ENCODE measurements at regions not wholly inside any gene's neighbourhood (a gene's known extent, or its start where the extent isn't known, plus 50 kb on each side); places are given as distances from the start of the nearest gene placed in this dataset.

DNA sequence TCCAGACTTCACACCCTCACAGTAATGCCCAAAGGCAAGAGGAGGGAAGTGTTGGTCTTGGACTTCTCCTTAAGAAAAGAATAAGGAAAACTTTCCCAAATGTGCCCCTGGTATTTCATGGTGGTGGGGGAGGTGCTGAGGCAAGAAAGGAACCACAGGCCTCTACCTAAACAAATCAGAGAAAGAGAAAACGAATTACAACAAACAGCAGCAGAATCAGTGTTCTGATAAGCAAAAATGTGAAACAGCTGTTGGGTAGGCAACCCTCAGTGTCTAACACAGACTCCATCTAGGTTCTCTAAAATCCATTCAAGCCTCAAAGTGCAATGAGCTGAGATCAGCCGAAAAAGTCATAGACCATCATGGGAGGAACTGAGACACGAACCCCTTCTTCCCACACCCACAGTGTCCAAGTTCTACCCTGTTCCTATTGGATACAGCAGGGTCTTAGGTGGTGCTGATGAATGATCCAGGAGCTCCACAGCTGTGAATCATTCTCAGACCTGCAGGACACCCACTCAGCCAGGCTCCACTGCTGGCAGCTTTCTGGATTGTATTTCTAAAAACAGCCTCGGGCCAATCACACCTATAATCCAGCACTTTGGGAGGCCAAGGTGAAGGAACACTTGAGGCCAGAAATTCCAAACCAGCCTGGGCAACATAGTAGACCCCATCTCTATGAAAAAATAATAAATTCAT lies 149.1 kb downstream of the PLPP3 start:
- ATAC-seq (ENCODE audit: insufficient read depth, low FRiP score) = no peak

DNA sequence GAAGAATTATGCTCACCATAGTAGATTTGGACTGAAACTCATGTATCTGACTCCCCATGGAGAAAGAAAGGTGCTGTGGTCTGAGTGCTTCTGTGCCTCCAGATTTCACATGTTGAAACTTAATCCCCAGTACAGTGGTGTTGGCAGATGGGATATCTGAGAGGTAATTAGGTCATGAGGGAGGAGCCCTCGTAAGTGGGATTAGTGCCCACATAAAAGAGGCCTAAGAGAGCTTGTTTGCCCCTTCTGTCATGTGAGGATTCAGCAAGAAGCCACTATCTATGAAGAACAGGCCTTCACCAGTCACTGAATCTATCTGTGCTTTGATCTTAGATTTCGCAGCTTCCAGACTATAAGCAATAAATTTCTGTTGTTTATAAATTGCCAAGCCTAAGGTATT lies 150.1 kb downstream of the PLPP3 start:
- no peaks in the 10 kb centered on the region for H3K27me3 ChIP-seq (ENCODE audit: control insufficient read depth in 3 of 3, insufficient read depth in 3 of 3, low read length in 2 of 3)
- no peak for ATAC-seq (ENCODE audit: insufficient read depth, low FRiP score)
- no peak for DNase-seq
- H3K36me3 ChIP-seq (ENCODE audit: control insufficient read depth in 4 of 4, insufficient read depth in 4 of 4, low read length in 4 of 4) = no peaks in the 10 kb centered on the region
- H3K4me3 ChIP-seq = no peak overlapping the region
- no peak overlapping the region for H3K27ac ChIP-seq (ENCODE audit: low read depth in 1 of 2, low read length in 1 of 2)
- H3K9ac ChIP-seq (ENCODE audit: insufficient read depth in 1 of 2, low read length in 2 of 2) = no peak overlapping the region
- no peaks in the 10 kb centered on the region for H3K9me3 ChIP-seq (ENCODE audit: control insufficient read depth in 4 of 4, insufficient read depth in 3 of 4, low read length in 3 of 4)
- TF ChIP-seq, protein P1, sequence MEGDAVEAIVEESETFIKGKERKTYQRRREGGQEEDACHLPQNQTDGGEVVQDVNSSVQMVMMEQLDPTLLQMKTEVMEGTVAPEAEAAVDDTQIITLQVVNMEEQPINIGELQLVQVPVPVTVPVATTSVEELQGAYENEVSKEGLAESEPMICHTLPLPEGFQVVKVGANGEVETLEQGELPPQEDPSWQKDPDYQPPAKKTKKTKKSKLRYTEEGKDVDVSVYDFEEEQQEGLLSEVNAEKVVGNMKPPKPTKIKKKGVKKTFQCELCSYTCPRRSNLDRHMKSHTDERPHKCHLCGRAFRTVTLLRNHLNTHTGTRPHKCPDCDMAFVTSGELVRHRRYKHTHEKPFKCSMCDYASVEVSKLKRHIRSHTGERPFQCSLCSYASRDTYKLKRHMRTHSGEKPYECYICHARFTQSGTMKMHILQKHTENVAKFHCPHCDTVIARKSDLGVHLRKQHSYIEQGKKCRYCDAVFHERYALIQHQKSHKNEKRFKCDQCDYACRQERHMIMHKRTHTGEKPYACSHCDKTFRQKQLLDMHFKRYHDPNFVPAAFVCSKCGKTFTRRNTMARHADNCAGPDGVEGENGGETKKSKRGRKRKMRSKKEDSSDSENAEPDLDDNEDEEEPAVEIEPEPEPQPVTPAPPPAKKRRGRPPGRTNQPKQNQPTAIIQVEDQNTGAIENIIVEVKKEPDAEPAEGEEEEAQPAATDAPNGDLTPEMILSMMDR (IDR thresholded peaks at IDR 0.05; ENCODE audit: control extremely low read depth, extremely low read depth) = no peak
- 93 to 98% methylated on average over 2 of the region's 2 CpGs for WGBS, 2 donors
- peaks cover 2 to 9% (median 5%) of the 10 kb centered on the region in 5 donors for H3K4me1 ChIP-seq (ENCODE audit: control insufficient read depth in 5 of 5, insufficient read depth in 5 of 5, low read length in 5 of 5)

More for the DNA sequence above, 149.1 kb downstream of the PLPP3 start:
- H3K36me3 ChIP-seq (ENCODE audit: control insufficient read depth in 4 of 4, insufficient read depth in 4 of 4, low read length in 4 of 4) = no peaks in the 10 kb centered on the region
- TF ChIP-seq, protein P1 (IDR thresholded peaks at IDR 0.05; ENCODE audit: control extremely low read depth, extremely low read depth) = no peak
- H3K9ac ChIP-seq (ENCODE audit: insufficient read depth in 1 of 2, low read length in 2 of 2) = no peak overlapping the region
- WGBS, 2 donors = 87 to 92% methylated on average over 4 of the region's 4 CpGs
- no peak for DNase-seq
- peaks cover 2 to 12% (median 9%) of the 10 kb centered on the region in 5 donors for H3K4me1 ChIP-seq (ENCODE audit: control insufficient read depth in 5 of 5, insufficient read depth in 5 of 5, low read length in 5 of 5)
- H3K4me3 ChIP-seq = no peak overlapping the region
- no peak overlapping the region for H3K27ac ChIP-seq (ENCODE audit: low read depth in 1 of 2, low read length in 1 of 2)
- H3K27me3 ChIP-seq (ENCODE audit: control insufficient read depth in 3 of 3, insufficient read depth in 3 of 3, low read length in 2 of 3) = no peaks in the 10 kb centered on the region
- H3K9me3 ChIP-seq (ENCODE audit: control insufficient read depth in 4 of 4, insufficient read depth in 3 of 4, low read length in 3 of 4) = no peaks in the 10 kb centered on the region

DNA sequence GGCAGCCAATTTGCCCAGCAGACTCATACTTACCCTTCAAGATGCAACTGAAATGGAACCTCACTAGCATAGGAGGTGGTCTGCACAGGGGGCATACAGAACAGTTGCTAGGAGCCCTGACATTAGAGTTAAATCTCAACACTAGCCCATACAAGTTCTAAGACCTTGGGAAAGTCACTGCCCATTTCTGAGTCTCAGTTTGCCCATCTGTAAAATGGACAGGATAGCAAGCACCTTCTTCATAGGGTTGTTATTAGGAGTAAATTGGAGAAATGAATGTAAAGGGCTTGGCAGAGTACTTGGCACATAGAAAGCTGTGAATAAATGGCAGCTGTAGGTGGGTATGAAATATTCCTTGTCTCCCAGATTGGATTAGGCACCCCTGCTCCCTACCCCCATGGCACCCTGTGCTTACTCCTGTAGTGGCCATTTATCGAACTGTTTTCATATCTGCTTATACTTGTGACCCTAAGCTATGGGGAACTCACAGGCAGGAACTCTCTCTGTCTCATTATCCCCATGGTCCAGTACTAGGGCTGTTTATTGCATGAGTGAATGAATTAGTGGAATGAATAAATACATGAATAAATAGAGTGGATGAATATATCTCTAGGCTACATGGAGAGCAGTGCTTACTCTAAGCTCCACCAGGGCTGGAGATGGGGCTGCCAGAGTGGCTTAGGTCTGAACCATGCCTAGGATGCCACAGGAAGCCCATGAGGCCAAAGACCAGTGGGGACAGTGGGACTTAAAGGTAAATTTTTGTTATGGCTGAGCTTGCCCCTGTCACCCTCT lies 152.6 kb downstream of the PLPP3 start:
- peaks cover 0 to 5% (median 3%) of the 10 kb centered on the region in 5 donors for H3K4me1 ChIP-seq (ENCODE audit: control insufficient read depth in 5 of 5, insufficient read depth in 5 of 5, low read length in 5 of 5)
- H3K9ac ChIP-seq (ENCODE audit: insufficient read depth in 1 of 2, low read length in 2 of 2) = no peak overlapping the region
- H3K4me3 ChIP-seq = no peak overlapping the region
- no peaks in the 10 kb centered on the region for H3K36me3 ChIP-seq (ENCODE audit: control insufficient read depth in 4 of 4, insufficient read depth in 4 of 4, low read length in 4 of 4)
- H3K9me3 ChIP-seq (ENCODE audit: control insufficient read depth in 4 of 4, insufficient read depth in 3 of 4, low read length in 3 of 4) = no peaks in the 10 kb centered on the region
- ATAC-seq (ENCODE audit: insufficient read depth, low FRiP score) (no peak), DNase-seq (no peak)
- no peaks in the 10 kb centered on the region for H3K27me3 ChIP-seq (ENCODE audit: control insufficient read depth in 3 of 3, insufficient read depth in 3 of 3, low read length in 2 of 3)
- 87 to 100% methylated on average over 1 of the region's 1 CpG for WGBS, 2 donors
- no peak overlapping the region for H3K27ac ChIP-seq (ENCODE audit: low read depth in 1 of 2, low read length in 1 of 2)
- TF ChIP-seq, protein P1 (IDR thresholded peaks at IDR 0.05; ENCODE audit: control extremely low read depth, extremely low read depth) = no peak
